ENCODE measurements at regions not wholly inside any gene's neighbourhood (a gene's known extent, or its start where the extent isn't known, plus 50 kb on each side); places are given as distances from the start of the nearest gene placed in this dataset.
A peak's percentile ranks its signal among the peaks of the same experiment; 100 is the strongest.

DNA sequence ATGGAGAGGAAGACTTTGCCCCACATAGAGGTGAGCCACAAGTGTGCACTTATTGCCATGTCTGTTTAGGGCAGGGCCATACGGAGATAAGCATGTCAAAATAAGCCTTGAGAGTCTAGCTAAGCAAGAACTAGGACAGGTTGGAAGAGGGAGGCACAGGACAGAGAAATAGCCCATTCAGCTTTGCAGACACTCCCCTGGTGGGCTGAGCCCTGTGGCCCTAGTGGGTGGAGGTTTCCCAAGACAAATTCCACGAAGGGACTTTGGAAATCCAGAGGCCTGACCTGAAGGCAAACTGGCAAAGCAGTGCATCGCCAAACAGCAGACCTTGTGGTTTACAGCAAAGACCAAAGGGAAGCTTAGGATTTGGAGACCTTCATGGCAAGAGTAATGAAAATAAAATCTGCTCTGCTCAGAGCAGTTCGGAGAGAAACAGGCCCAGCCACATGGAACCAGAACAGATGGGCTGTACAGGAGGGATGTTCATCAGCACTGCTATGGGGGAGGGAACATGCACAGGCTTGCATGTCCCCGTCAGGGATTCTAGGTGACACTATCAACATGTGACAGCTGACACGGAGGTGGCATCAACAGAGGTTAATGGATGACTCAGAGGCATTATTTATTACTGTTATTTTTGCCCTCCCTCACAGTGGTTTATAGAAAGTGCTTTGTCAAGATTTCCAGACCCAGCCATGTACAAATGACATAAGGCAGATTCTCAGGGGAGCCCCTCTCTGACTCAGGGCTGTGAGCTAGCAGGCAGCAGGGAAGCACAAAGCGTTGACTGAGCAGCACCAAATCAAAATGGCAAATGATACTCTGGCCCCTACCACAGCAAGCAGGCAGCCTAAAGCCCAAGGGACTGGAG, 90.1 kb upstream of the IRF2BP2 start (continued):
- TF ChIP-seq, protein P1, sequence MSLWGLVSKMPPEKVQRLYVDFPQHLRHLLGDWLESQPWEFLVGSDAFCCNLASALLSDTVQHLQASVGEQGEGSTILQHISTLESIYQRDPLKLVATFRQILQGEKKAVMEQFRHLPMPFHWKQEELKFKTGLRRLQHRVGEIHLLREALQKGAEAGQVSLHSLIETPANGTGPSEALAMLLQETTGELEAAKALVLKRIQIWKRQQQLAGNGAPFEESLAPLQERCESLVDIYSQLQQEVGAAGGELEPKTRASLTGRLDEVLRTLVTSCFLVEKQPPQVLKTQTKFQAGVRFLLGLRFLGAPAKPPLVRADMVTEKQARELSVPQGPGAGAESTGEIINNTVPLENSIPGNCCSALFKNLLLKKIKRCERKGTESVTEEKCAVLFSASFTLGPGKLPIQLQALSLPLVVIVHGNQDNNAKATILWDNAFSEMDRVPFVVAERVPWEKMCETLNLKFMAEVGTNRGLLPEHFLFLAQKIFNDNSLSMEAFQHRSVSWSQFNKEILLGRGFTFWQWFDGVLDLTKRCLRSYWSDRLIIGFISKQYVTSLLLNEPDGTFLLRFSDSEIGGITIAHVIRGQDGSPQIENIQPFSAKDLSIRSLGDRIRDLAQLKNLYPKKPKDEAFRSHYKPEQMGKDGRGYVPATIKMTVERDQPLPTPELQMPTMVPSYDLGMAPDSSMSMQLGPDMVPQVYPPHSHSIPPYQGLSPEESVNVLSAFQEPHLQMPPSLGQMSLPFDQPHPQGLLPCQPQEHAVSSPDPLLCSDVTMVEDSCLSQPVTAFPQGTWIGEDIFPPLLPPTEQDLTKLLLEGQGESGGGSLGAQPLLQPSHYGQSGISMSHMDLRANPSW (CRISPR knock-in tag; IDR thresholded peaks at IDR 0.05), result no peak
- TF ChIP-seq, protein P2, sequence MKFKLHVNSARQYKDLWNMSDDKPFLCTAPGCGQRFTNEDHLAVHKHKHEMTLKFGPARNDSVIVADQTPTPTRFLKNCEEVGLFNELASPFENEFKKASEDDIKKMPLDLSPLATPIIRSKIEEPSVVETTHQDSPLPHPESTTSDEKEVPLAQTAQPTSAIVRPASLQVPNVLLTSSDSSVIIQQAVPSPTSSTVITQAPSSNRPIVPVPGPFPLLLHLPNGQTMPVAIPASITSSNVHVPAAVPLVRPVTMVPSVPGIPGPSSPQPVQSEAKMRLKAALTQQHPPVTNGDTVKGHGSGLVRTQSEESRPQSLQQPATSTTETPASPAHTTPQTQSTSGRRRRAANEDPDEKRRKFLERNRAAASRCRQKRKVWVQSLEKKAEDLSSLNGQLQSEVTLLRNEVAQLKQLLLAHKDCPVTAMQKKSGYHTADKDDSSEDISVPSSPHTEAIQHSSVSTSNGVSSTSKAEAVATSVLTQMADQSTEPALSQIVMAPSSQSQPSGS (CRISPR knock-in tag; IDR thresholded peaks at IDR 0.05), result no peak
- TF ChIP-seq, protein P3, sequence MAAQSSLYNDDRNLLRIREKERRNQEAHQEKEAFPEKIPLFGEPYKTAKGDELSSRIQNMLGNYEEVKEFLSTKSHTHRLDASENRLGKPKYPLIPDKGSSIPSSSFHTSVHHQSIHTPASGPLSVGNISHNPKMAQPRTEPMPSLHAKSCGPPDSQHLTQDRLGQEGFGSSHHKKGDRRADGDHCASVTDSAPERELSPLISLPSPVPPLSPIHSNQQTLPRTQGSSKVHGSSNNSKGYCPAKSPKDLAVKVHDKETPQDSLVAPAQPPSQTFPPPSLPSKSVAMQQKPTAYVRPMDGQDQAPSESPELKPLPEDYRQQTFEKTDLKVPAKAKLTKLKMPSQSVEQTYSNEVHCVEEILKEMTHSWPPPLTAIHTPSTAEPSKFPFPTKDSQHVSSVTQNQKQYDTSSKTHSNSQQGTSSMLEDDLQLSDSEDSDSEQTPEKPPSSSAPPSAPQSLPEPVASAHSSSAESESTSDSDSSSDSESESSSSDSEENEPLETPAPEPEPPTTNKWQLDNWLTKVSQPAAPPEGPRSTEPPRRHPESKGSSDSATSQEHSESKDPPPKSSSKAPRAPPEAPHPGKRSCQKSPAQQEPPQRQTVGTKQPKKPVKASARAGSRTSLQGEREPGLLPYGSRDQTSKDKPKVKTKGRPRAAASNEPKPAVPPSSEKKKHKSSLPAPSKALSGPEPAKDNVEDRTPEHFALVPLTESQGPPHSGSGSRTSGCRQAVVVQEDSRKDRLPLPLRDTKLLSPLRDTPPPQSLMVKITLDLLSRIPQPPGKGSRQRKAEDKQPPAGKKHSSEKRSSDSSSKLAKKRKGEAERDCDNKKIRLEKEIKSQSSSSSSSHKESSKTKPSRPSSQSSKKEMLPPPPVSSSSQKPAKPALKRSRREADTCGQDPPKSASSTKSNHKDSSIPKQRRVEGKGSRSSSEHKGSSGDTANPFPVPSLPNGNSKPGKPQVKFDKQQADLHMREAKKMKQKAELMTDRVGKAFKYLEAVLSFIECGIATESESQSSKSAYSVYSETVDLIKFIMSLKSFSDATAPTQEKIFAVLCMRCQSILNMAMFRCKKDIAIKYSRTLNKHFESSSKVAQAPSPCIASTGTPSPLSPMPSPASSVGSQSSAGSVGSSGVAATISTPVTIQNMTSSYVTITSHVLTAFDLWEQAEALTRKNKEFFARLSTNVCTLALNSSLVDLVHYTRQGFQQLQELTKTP (IDR thresholded peaks at IDR 0.05; ENCODE audit: low read depth in 1 of 2, partially characterized antibody in 2 of 2), result peak in 1 of 2 experiments; percentile 64
- no peak for TF ChIP-seq ZSCAN29 (IDR thresholded peaks at IDR 0.05)
- no peak; a peak in 1 of 4 replicates for TF ChIP-seq MAZ (CRISPR knock-in tag; conservative IDR thresholded peaks at IDR 0.05 in 1 of 2, IDR thresholded peaks at IDR 0.05 in 1 of 2)
- TF ChIP-seq, protein P4, sequence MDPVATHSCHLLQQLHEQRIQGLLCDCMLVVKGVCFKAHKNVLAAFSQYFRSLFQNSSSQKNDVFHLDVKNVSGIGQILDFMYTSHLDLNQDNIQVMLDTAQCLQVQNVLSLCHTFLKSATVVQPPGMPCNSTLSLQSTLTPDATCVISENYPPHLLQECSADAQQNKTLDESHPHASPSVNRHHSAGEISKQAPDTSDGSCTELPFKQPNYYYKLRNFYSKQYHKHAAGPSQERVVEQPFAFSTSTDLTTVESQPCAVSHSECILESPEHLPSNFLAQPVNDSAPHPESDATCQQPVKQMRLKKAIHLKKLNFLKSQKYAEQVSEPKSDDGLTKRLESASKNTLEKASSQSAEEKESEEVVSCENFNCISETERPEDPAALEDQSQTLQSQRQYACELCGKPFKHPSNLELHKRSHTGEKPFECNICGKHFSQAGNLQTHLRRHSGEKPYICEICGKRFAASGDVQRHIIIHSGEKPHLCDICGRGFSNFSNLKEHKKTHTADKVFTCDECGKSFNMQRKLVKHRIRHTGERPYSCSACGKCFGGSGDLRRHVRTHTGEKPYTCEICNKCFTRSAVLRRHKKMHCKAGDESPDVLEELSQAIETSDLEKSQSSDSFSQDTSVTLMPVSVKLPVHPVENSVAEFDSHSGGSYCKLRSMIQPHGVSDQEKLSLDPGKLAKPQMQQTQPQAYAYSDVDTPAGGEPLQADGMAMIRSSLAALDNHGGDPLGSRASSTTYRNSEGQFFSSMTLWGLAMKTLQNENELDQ (CRISPR knock-in tag; IDR thresholded peaks at IDR 0.05; ENCODE audit: borderline replicate concordance), result no peak
- TF ChIP-seq TAF1 (IDR thresholded peaks at IDR 0.05; ENCODE audit: control insufficient read depth, extremely low read depth, insufficient read depth, low read length, severe bottlenecking), result no peak
- TF ChIP-seq RAD51 (IDR thresholded peaks at IDR 0.05; ENCODE audit: borderline replicate concordance, low read depth), result no peak
- TF ChIP-seq, protein P5, sequence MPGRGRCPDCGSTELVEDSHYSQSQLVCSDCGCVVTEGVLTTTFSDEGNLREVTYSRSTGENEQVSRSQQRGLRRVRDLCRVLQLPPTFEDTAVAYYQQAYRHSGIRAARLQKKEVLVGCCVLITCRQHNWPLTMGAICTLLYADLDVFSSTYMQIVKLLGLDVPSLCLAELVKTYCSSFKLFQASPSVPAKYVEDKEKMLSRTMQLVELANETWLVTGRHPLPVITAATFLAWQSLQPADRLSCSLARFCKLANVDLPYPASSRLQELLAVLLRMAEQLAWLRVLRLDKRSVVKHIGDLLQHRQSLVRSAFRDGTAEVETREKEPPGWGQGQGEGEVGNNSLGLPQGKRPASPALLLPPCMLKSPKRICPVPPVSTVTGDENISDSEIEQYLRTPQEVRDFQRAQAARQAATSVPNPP (IDR thresholded peaks at IDR 0.05; ENCODE audit: borderline replicate concordance, insufficient read depth, insufficient read length), result no peak
- TF ChIP-seq ATF1 (CRISPR knock-in tag; IDR thresholded peaks at IDR 0.05), result no peak
- TF ChIP-seq ATF1 (tag; IDR thresholded peaks at IDR 0.05), result peak; percentile 63
- TF ChIP-seq ERF (CRISPR knock-in tag; IDR thresholded peaks at IDR 0.05), result peak; percentile 86
- TF ChIP-seq NBN (IDR thresholded peaks at IDR 0.05; ENCODE audit: low read depth), result no peak; the same call in 1 of the 2 replicates
- peak; percentile 54; the same call in 1 of the 2 replicates for TF ChIP-seq STAT5A (IDR thresholded peaks at IDR 0.05; ENCODE audit: borderline replicate concordance, low read length)
- peak; percentile 49; the same call in 1 of the 2 replicates for TF ChIP-seq ZNF79 (CRISPR knock-in tag; IDR thresholded peaks at IDR 0.05; ENCODE audit: low read depth)

Data from K562 (cell line).